ENCODE measurements at regions not wholly inside any gene's neighbourhood (a gene's known extent, or its start where the extent isn't known, plus 50 kb on each side); places are given as distances from the start of the nearest gene placed in this dataset.

DNA sequence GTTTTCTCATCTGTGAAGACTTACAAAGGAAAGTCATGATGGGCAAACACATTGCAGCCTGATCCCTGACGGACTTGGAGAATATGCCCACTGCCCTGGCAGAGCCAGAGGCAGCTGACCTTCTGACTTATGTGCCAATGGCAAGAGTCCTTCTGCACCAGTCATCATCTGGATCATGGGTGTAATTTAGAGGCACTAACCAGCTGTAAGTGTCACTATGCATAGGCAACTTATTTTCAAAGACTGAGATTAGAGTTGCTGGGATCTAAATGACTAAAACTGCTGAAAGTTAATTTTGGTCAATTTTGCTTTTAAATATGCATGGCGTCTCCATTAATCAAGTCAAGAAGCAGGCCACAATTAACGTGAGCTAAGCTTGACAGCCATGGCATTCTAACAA, 261.2 kb downstream of the BCL11A start:
- DNase-seq, result no peak

DNA sequence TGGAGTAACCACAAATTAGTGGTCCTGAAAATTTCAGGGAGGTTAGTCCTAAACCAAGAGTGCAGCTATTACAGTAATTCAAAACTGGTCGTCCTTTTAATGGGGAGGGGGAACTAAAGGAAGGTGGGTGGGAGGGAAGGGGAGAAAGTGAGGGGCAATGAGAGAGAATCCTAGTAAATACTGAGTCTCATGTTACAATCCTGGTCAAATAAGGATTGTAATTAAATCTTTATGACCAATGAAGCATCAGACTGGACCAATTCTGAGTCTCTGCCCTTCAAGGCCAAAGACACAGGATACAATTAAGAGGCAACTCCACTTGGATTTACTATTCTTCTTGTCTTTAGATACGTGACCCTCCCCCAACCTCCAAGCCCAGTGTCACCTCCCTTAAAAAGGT, 262.9 kb downstream of the BCL11A start:
- no peak for DNase-seq

DNA sequence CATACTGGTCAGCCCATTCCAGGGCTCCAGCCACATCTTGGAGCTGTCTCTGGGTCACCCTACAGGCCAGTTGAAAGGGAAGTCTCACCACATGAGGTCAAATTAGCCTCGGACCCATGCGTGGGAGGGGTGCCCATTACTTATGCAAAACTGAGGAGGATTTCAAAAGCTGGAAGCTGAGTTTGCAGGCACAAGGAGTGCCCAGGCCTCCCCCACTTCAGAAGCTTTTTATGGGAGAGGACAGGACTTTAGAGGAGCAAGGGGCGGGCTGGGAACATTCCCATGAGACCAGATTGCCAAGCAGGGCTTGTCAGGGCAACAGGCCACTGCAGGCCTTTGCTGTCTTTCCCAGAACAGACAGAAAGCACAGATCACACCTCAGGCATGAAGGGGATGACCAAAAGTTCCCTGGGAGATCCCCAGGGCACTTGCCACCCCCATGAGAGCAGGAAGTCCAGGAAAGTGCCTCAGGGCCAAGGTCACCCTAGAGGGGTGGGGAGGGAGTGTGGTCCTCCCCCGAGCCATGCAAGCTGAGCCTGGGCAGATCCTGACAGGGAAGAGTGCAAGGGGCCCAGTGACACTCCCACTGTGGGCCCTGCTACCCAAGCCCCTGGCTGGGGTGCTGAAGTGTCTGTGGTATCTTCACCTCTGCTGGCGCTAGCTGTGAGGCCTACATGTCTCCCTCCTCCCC, 267.7 kb downstream of the BCL11A start:
- no peak for DNase-seq

DNA sequence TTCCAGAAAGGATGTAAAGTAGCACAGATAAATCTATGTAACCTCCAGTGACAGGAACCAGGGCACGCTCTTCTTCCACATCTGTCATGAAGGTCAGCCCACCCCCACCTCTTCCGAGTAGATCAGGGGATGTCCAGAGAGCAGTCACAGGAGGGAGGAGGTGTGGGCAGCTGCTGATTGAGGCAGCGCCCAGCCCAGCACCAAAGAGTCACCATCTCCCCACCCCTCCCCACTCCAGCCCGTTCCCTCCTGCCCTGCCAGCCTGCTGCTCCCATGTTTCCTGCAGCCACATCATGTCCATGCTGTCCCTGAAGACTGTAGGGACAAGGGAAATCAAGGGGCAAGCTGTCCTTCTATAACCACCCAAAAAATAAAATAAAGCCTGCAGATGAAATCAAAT, 269.8 kb downstream of the BCL11A start:
- no peak for DNase-seq

DNA sequence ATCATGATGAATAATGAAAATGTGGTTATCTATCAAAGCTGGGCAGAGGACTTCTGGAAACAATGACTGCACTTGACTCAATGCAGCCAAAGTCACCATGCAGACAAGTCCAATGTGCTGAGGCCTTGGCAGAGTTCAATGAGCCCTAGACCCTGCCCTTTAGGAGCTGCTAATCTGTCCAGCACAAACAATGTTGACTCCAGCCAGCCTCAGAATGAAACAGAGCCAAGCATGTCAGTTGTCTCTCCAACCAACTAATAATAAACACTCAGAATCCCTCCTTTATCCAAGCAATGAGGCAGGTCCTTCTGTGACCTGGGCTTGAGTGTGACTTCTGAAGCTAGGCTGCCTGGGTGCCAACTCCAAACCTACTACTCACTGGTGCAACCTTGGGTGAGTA, 270.6 kb downstream of the BCL11A start:
- no peak for DNase-seq

DNA sequence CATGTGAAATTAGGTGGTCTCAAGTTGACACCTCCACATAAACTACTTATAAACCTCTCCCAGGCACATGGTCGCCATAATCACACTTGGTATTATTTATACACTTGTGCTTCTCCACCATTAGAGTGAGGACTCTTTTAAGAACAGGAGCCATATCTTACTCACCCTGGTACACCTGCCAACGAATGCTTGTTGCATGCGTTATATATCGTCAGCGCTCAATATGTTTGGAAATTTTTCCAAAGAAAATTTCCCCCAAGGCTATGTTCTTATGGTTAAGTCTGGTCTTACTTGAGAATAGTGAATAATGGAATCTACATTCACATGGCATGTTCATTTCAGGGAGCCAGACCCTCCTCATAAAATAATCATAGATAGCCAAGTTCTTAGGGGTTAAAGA, 271.7 kb downstream of the BCL11A start:
- no peak for DNase-seq

DNA sequence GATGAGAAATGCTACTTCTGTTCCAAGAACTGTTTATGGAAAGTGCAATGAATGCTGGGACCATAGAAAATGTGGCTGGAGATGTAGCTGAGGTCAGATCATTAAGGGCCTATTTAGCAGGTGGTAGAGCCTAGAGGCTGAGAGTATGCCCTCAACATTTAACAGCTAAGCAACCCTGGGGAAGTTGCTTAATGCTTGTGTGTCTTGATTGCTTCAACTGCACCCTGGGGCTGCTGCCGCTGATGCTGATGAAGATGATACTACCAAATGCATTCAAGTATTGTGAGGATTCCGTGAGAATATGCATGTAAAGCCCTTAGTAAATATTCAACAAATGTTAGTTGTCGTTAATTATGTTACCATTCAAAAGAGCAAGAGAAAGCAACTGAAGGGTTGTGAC, 273.2 kb downstream of the BCL11A start:
- no peak for DNase-seq

DNA sequence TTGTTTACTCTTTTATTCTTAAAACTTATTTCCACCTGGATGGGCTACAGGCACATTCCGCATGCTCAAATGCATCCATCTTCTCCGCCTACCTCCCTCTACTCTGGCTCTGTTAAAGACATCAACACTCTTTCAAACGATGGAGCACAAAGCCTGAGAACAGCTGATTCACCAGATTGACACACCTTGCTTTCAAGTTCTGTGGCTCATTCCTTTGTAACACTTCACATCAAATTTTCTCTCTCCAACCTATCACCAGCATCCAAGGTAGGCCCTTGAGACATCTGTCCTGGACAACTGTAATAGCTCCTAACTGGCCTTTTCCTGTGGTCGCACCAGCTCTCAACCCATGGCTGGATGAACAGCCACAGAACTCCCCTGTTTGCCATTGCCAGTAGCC, 274.5 kb downstream of the BCL11A start:
- DNase-seq, result no peak

DNA sequence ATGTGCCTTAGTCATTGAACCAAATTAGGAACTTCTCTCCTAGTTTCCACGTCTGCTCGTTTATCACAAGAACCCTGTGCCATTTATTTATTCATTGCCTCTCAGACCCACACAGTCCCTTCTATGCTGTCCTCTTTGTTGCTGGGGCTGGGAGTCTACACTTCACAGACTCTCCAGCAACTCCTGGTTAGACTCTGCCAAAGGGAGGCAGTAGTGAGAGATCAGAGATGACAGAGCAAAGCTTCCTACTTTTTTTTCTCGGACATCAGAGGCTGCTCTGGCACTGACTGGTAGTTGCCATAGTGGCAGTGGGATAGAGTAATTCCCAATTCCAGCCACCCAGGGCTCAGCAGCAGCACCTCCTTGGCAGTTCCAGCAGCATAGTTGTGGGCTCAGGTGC, 277.5 kb downstream of the BCL11A start:
- no peak for DNase-seq

DNA sequence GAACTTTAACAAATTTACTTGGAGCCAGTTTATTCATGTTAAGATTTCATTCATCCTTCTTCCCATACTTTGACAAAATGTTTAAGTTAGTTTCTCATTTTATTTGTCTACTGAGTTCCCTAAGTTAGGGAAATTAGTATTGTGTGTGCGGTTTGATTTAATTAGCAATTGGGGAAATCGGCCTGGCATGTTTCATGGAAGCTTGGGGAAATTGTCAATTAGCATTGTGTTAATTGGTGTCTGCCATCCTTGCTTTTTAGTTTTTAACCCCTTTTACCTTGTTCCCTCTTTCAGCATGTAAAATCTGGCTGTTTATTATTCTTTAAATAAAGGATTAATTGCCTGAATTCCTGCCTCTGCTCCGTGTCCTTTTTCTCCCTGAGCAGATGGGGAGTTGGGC, 279.6 kb downstream of the BCL11A start:
- no peak for DNase-seq

DNA sequence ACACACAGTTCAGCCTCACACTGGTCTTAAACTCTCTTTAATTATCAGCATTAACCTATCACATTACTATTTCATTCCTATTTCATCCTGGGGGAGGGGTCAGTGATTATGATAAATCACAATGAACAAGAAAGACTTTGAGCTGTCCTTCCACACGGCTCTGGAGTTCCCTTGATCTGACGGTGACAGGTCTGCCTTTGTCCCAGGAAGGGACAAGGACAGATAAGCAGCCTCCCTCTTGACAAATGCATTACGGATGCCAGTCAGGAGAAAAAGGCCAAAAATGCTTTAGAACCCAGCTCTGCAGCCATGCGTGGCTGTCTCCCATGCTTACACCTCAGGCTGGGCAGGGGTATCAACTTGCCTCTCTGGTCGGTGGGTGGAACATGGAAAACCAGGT, 281.7 kb downstream of the BCL11A start:
- DNase-seq, result no peak

DNA sequence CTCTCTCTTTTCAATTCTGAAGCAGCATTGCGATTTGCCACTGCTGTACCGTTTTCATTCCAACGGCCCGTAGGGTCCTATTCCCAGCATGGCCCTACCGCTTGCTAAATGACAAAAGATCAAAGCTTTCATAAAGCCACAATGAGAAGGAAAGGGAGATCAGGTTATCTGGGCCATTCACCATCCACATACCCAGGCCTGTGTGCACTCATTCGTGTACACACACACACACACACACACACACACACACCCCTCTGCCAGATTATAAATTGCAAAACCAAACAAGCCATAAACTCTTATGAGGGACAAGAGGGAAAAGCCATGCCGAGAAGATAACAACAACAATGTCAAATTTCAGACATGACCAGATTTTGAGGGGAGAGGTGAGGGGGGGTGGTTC, 282.3 kb downstream of the BCL11A start:
- no peak for DNase-seq

DNA sequence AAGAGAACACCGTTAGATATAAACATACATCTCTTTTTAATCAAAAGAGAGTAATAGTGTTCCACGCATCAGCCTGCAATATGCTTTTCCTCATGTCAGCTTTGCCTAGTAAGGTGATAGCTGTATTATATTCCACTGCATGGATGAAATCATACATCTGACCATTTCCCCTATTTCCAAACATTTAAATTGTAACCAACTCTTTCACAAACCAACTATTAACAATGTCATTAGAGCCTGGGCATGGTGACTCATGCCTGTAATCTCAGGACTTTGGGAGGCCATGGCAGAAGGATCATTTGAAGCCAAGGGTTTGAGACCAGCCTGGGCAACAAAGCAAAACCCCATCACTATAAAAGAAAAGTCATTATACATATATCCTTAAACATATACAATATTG, 284.8 kb downstream of the BCL11A start:
- no peak for DNase-seq

DNA sequence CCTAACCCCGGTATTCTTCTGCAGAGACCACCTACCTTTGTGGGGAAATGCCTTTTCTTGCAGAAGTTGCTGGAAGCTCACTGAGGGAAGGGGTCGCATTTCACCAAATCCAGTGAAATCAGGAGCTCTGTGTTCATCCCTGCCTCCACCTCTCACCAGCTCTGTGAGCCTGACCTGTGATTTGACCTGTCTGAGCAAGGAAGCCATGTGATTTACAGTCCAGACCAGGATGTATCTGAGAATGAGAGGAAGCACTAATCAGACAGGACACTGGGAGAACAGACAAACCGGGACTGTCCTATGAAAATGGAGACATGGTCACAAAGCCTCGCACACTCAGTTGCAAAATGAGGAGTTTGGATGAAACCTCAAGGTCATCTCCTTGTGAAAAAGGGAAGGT, 285.4 kb downstream of the BCL11A start:
- DNase-seq, result no peak

DNA sequence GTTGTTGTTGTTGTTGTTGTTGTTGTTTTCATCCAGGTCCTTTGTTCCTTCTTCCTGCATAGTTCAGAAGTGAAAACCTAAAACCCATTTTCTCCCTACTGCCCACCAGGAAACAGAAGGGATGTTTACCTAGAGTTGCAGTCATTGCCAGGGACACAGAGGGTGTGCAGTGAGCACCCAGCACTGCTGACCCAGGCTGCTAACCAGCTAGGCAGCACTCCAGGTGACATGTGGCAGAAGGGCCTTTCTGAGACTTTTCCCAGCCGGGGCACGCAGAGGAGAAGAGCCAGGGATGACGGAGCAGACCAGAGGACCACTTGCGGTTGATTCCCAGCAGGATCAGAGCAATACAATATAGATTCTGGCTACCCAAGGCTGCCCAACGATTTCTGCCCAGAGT, 286.3 kb downstream of the BCL11A start:
- no peak for DNase-seq

DNA sequence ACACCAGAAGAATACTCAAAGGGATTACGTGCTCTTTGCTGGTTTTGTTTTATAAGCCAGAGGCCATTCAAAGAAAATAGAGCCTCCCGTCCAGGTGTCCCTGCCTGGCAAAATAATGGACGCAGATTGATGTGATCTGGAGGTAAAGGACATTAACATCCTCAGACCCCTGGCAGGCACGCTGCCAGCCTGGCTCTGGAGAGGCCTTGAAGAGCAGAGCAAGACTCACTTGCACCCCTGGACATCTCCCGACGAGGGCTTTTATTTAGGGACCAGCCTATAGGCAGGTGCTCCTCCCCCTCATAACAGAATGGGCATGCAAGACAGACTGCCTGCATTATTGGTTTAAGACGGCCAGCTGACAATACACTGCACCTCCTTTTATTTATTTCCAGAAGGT, 291.3 kb downstream of the BCL11A start:
- no peak for DNase-seq

DNA sequence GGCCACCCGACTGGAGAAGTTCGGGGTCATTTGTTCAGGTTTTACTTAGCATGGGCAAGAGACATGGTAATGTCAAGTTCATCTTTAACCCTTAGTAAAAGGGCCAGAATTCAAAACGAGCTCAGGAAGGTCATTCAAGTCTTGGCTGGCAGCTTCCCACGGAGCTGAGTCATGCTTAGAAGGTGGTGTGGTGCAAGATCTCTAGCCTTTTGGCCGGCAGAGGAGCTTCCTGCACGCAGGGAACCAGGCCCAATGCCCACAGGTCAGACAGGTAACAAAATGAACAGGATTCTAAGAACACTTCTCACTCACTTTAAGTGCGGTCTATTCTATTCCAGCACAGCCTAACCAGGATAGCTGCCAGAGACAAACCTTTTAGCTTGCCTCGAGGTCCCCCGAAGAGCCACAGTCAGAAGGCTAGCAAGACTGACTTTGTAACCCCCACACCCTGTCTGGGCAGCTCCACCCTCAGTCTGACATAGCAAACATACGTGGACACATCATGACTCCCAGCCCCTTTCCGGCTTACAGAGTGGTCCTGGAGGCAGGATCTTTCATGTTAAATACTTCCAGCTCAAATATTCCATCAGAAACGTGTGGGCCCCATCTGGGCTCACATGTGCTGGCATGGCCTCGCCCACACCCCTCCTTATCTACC, 292.7 kb downstream of the BCL11A start:
- DNase-seq, result no peak

DNA sequence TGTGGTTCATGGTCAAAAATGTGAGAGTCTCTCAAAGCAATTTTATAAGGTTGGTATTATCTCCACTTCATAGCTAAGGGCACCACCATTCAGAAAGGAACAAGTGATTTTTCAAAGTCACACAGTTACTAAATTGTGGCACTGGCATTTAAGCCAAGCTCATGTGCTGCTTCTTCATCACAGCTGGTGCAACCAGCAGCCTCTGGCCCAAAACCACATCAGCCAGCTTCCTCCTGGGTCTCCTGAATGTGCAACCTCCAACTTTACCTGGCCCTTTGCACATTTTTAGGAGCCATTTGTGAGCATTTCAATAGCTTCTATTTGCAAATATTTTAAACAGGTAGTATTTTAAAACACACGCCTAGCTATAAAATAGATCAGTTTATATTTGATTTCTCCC, 293.7 kb downstream of the BCL11A start:
- no peak for DNase-seq

DNA sequence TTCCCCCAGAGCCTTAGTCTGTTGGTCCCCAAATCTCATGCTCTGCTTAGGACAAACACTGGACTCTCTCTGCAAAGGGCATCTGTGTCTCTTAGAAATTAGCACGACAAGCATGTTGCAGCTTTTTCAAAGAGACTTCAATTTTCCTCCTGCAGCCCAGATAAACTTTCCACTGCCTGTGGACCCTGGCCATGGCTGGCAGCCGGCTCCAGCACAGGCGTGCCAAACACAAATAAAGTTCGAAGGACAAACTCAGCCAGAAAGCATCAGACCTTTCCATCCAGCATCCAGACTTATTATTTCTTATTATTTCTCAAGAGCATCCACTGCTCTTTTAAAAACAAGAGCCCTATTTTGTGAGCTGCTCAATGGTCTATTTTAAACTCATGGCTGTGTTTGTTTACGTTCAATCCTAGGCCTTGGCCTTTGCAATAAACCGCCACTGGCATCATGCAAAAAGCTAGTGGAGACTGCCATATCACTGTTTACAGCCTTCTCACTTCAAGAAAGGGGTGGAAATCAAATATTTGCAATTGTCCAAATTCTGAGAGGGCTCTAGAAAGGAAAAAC, 300.8 kb downstream of the BCL11A start:
- DNase-seq, result no peak

DNA sequence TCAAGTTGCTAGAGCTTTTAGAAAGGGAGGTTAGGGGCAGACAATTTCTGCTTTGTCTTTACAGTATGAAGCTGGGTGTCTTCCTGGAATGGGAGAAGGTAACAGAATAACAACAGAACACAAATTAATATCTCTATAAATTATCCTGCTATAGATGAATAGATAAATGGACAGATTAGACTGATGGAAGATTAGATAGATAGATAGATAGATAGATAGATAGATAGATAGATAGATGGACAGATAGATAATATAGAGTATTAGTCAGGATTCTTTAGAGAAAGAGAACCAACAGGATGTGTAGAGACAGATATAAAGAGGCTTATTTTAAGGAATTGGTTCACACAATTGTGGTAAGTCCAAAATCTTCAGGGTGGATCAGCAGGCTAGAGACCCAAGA, 302.2 kb downstream of the BCL11A start:
- DNase-seq, result no peak

DNA sequence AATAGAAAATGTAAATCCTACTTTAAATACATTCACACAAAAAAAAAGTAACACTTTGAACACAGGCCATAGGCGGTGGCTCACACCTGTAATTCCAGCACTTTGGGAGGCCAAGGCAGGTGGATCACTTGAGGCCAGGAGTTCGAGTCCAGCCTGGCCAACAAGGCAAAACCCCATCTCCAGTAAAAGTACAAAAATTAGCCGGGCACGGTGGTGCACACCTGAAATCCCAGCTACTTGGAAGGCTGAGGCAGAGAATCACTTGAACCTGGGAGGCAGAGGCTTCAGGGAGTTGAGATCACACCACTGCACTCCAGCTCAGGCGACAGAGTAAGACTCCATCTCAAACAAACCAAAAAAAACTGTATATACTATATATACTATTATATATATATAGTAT, 303.6 kb downstream of the BCL11A start:
- DNase-seq, result no peak

DNA sequence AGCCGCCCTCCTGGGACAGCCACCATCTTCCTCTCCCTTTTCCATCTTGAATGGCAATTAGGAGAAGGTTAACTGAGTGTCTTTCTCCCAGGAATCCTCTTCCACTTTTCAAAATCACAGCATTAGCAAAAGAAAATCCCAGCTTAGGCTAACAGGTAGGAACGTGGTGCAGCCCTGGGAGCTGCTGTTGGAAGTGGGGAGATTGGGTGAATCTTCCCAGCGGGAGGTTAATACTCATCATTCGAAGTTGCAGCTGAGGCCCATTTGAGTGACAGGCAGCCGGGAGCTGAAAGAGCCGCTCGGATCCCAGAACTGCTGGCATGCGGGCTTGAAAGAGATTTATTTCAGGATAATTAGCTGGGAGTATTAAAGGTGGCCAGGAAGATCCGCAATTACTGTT, 306.0 kb downstream of the BCL11A start:
- no peak for DNase-seq

DNA sequence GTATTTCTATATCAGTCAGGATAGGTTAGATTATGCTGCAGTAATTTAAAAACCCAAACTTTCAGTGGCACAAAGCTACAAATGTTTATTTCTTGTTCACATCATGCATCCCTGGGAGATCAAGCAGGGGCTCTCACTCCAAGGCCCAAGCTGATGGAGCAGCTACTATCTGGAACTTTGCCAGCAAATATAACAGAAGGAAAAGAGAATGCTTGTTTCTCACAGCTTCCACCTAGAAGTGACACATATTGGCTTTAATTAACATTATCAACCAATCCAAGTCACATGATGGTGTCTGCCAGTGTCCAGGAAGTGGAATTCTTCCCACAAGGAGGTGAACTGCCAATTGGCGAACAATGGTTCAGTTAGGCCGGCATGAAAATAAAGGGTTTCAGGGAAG, 306.9 kb downstream of the BCL11A start:
- DNase-seq, result no peak

DNA sequence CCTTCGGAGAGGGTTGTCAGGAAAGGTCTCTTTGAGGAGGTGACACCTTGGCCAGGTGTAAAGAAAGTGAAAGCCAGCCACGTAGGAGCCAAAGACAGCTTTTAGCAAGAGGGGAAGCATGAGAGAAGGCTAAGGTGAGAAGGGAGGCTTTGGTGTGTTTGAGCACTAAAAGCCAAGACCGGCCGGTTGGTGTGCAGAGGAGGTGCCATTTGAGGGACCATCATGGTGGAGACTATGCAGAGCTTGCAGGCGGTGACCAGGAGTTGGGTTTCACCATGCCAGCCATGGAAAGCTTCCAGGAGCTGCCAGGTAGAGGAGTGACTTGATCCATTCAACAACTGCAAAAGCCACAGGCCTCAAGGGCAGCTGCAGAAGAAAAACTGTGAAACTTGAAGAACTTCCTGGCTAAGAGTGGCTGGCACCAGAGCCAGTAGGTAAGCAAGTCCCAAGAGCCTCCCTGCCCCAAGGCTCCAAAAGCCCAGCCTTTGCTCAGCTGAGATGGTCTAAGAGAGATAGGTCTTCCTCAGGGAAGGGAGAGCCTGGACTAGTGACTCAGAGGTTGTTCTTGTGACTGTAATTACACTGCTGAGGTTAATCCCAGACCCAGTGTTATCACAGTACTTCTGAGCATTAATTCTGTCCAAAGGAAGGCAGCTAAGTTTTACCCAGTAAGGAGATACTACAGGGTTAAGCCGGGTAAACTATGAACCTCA, 319.0 kb downstream of the BCL11A start:
- no peak for DNase-seq

Measured in CD4-positive, alpha-beta T cell treated with Interleukin-12 subunit alpha and Interleukin-12 subunit beta, for 1 hour (primary cell).